Esophagus squamous epithelium (tissue), 4 donors: ENCODE measurements at regions not wholly inside any gene's neighbourhood (a gene's known extent, or its start where the extent isn't known, plus 50 kb on each side); places are given as distances from the start of the nearest gene placed in this dataset.

Experiments used
- POLR2A ChIP-seq, 4 donors: fragments of 450-650 bp; IDR thresholded peaks; one replicate each; pipeline ENCODE4 v1.6.1; 2017; ENCODE audit warnings: antibody characterized with exemption in 4 of 4, mild to moderate bottlenecking in 4 of 4, moderate library complexity in 3 of 4
- TF ChIP-seq, protein P1 (sequence below), 6 experiments: fragments of 450-650 bp in 4 of 6; fragments of 200-600 bp in 2 of 6; sonication (generic) in 2 of 6; IDR thresholded peaks; one replicate each; pipeline ENCODE4 v1.5.1; 2016 to 2019; ENCODE audit warnings: antibody characterized with exemption in 6 of 6, mild to moderate bottlenecking in 4 of 6, moderate library complexity in 4 of 6

DNA sequence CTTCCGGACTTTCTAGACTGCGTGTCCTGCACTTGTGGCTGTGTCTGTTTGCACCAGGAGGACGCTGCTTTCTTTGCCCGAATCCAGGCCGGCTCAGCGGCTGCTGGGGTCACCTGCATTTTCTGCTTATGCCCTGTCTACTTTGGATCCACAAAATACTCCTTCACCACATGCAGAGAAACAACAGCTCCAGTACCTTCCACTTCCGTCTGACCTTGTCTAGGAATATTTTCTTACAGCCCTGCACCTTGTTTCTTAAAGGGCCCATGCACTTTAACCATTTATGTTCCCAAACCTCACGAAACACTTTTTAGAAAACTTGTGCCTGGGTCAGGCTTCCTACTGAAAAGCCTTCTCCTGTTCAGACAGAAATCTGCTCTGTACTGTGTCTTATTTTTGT, 129.4 kb upstream of the NCK2 start:
- no peak for TF ChIP-seq POLR2A (IDR thresholded peaks at IDR 0.05)
- TF ChIP-seq, protein P1, sequence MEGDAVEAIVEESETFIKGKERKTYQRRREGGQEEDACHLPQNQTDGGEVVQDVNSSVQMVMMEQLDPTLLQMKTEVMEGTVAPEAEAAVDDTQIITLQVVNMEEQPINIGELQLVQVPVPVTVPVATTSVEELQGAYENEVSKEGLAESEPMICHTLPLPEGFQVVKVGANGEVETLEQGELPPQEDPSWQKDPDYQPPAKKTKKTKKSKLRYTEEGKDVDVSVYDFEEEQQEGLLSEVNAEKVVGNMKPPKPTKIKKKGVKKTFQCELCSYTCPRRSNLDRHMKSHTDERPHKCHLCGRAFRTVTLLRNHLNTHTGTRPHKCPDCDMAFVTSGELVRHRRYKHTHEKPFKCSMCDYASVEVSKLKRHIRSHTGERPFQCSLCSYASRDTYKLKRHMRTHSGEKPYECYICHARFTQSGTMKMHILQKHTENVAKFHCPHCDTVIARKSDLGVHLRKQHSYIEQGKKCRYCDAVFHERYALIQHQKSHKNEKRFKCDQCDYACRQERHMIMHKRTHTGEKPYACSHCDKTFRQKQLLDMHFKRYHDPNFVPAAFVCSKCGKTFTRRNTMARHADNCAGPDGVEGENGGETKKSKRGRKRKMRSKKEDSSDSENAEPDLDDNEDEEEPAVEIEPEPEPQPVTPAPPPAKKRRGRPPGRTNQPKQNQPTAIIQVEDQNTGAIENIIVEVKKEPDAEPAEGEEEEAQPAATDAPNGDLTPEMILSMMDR (IDR thresholded peaks at IDR 0.05), result no peak
